CD8-positive, alpha-beta memory T cell (primary cell): ENCODE measurements at regions not wholly inside any gene's neighbourhood (a gene's known extent, or its start where the extent isn't known, plus 50 kb on each side); places are given as distances from the start of the nearest gene placed in this dataset.

Source experiments
- CTCF ChIA-PET: fragments of 350-600 bp; sonication (Branson Sonifier 250); formaldehyde crosslinking; loops from one replicate; lab custom pipeline; 2021; ENCODE audit warnings: antibody characterized with exemption; lab: Charles Lee
- POLR2A ChIA-PET: fragments of 350-600 bp; sonication (Branson Sonifier 250); formaldehyde crosslinking; loops from one replicate; lab custom pipeline; 2021; ENCODE audit warnings: antibody characterized with exemption; lab: Charles Lee
- DNase-seq, 5 donors: peaks; one replicate each; pipeline versions ENCODE4 v3.0.0 to v3.0.0-alpha.2; 2020 to 2022; ENCODE audit warnings: mixed read lengths in 1 of 5
- H3K27ac ChIP-seq: one replicate; pipeline ENCODE4 v1.7.0; 2013; ENCODE audit warnings: low read depth, mild to moderate bottlenecking, low read length, moderate library complexity
- H3K27me3 ChIP-seq: 2 replicates; pipeline ENCODE4 v1.7.0; 2013; ENCODE audit warnings: low read length, mild to moderate bottlenecking; ENCODE audit not compliant: insufficient read depth, poor library complexity, severe bottlenecking
- H3K36me3 ChIP-seq: 2 replicates; pipeline ENCODE4 v1.7.0; 2013; ENCODE audit warnings: mild to moderate bottlenecking, low read length, moderate library complexity; ENCODE audit not compliant: insufficient read depth
- H3K4me1 ChIP-seq: 2 replicates; pipeline ENCODE4 v1.7.0; 2013; ENCODE audit warnings: mild to moderate bottlenecking, low read length, moderate library complexity; ENCODE audit not compliant: insufficient read depth
- H3K4me3 ChIP-seq: 2 replicates; pipeline ENCODE4 v1.7.0; 2013; ENCODE audit warnings: mild to moderate bottlenecking, low read length
- H3K9me3 ChIP-seq: 2 replicates; pipeline ENCODE4 v1.7.0; 2013; ENCODE audit warnings: mild to moderate bottlenecking, low read length
- H3K27ac Mint-ChIP-seq, 8 donors: one replicate each; pipeline ENCODE4 v1.8.0; 2020 to 2021; ENCODE audit warnings: mixed read lengths in 8 of 8, mild to moderate bottlenecking in 6 of 8, inconsistent platforms in 3 of 8, moderate library complexity in 3 of 8
- H3K27me3 Mint-ChIP-seq, 2 donors: one replicate each; pipeline ENCODE4 v1.8.0; 2020 to 2021; ENCODE audit warnings: mixed read lengths in 2 of 2, mild to moderate bottlenecking in 1 of 2, moderate library complexity in 1 of 2
- H3K36me3 Mint-ChIP-seq, 3 donors: one replicate each; pipeline ENCODE4 v1.8.0; 2020 to 2021; ENCODE audit warnings: mixed read lengths in 3 of 3, inconsistent platforms in 1 of 3, mild to moderate bottlenecking in 1 of 3
- H3K4me1 Mint-ChIP-seq, 3 donors: one replicate each; pipeline ENCODE4 v1.8.0; 2020 to 2021; ENCODE audit warnings: mixed read lengths in 3 of 3, inconsistent platforms in 1 of 3, mild to moderate bottlenecking in 1 of 3
- H3K4me3 Mint-ChIP-seq, 7 donors: one replicate each; pipeline ENCODE4 v1.8.0; 2020 to 2021; ENCODE audit warnings: mixed read lengths in 7 of 7, mild to moderate bottlenecking in 6 of 7, moderate library complexity in 4 of 7, inconsistent platforms in 2 of 7
- H3K9me3 Mint-ChIP-seq, 5 donors: one replicate each; pipeline ENCODE4 v1.8.0; 2020 to 2022; ENCODE audit warnings: mixed read lengths in 5 of 5, mild to moderate bottlenecking in 3 of 5, moderate library complexity in 2 of 5, inconsistent platforms in 1 of 5

GRCh38 chr16:77603656-77604055 is 118.7 kb upstream of the NUDT7 start:
- ChIA-PET CTCF (no interaction called here), POLR2A (no interaction called here)
- no peaks in the 10 kb centered on the region for H3K9me3 ChIP-seq
- H3K27ac ChIP-seq: no peak overlapping the region
- Mint-ChIP-seq H3K4me3 (no peak overlapping the region), H3K27me3 (peaks cover 3 to 5% of the 10 kb centered on the region in 2 donors), H3K27ac (no peak overlapping the region), H3K9me3 (no peaks in the 10 kb centered on the region), H3K36me3 (no peaks in the 10 kb centered on the region), H3K4me1 (no peaks in the 10 kb centered on the region)
- H3K36me3 ChIP-seq: no peaks in the 10 kb centered on the region
- no peaks in the 10 kb centered on the region for H3K27me3 ChIP-seq
- no peaks in the 10 kb centered on the region for H3K4me1 ChIP-seq
- DNase-seq: no peak
- H3K4me3 ChIP-seq: no peak overlapping the region

DNA sequence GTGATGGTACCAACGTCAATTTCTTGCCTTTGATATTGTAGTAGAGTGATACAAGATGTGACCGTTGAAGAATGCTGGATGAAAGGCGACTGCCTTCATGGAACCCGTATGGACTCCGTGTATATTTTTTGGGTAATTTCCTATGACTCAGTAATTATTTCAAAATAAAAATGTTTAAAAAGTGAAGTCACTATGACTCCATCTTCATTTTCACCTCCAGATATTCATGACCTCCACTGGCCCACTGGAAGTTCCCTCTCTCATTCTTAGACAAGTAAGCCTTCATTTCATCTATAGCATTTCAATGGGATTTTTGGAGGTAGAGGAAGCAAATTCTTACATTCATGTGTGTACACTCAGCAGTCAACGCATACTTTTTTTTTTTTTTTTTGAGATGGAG is 111.8 kb upstream of the NUDT7 start:
- no peak overlapping the region for H3K27ac ChIP-seq
- Mint-ChIP-seq H3K27me3 (peaks cover 2 to 12% of the 10 kb centered on the region in 2 donors), H3K4me3 (no peak overlapping the region), H3K4me1 (no peaks in the 10 kb centered on the region), H3K9me3 (no peaks in the 10 kb centered on the region), H3K36me3 (no peaks in the 10 kb centered on the region), H3K27ac (no peak overlapping the region)
- ChIA-PET CTCF (no interaction called here), POLR2A (no interaction called here)
- no peak overlapping the region for H3K4me3 ChIP-seq
- H3K27me3 ChIP-seq: no peaks in the 10 kb centered on the region
- H3K36me3 ChIP-seq: no peaks in the 10 kb centered on the region
- H3K9me3 ChIP-seq: no peaks in the 10 kb centered on the region
- no peaks in the 10 kb centered on the region for H3K4me1 ChIP-seq
- no peak for DNase-seq

- no peaks in the 10 kb centered on the region for H3K4me1 ChIP-seq
- H3K27ac ChIP-seq: no peak overlapping the region
- Mint-ChIP-seq H3K27ac (no peak overlapping the region), H3K4me1 (no peaks in the 10 kb centered on the region), H3K4me3 (no peak overlapping the region), H3K36me3 (no peaks in the 10 kb centered on the region), H3K9me3 (no peaks in the 10 kb centered on the region), H3K27me3 (peaks cover 2 to 12% of the 10 kb centered on the region in 2 donors)
- no peaks in the 10 kb centered on the region for H3K36me3 ChIP-seq
- DNase-seq: no peak
- no peaks in the 10 kb centered on the region for H3K27me3 ChIP-seq
- no peaks in the 10 kb centered on the region for H3K9me3 ChIP-seq
- CTCF ChIA-PET: no interaction called here
- POLR2A ChIA-PET: no interaction called here
- H3K4me3 ChIP-seq: no peak overlapping the region
Observed at GRCh38 chr16:77611386-77611785, 110.9 kb upstream of the NUDT7 start.

DNA sequence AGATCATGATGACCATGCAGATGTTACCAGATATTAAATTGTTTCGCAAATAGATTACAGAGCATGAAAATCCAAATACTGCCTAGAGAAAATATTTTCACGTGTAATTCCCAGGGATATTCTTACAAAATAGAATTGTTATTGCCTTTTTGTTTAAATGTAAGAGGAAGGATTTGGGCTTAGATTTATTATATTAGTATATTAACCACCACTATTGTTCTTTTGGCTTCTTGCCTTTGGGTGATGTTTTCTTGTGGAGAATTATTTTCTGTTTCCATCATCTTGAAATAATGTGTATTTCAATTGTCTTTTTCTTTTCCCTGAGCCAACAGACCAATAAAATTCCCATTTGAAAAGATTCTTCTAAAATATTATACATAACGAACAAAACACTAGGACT is 109.7 kb upstream of the NUDT7 start:
- no peaks in the 10 kb centered on the region for H3K9me3 ChIP-seq
- H3K4me3 Mint-ChIP-seq: no peak overlapping the region
- H3K27ac Mint-ChIP-seq: no peak overlapping the region
- H3K27me3 Mint-ChIP-seq: peaks cover 2 to 21% of the 10 kb centered on the region in 2 donors
- H3K27me3 ChIP-seq: no peaks in the 10 kb centered on the region
- no peak for DNase-seq
- ChIA-PET POLR2A (no interaction called here), CTCF (no interaction called here)
- no peak overlapping the region for H3K27ac ChIP-seq
- no peaks in the 10 kb centered on the region for H3K9me3 Mint-ChIP-seq
- no peaks in the 10 kb centered on the region for H3K36me3 Mint-ChIP-seq
- H3K36me3 ChIP-seq: no peaks in the 10 kb centered on the region
- H3K4me1 ChIP-seq: no peaks in the 10 kb centered on the region
- H3K4me3 ChIP-seq: no peak overlapping the region
- H3K4me1 Mint-ChIP-seq: no peaks in the 10 kb centered on the region

DNA sequence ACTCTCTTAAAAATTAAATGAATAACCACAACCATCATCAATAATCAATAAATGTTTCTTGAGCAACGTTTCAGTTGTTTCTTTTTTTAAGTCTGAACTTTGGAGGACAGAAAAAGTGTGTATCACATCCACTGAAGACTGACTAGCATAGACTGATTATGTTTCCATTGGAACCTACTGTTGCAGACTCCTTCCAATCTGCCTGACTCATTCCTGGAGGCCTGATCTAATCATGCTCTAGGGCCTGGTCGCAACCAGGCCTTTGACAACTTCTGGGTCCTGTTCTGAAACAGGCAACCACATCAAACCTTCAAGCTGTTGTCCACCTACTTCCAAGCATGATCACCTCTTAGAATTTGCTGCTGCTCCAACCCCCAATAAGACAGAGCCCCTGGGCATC is 109.2 kb upstream of the NUDT7 start:
- Mint-ChIP-seq H3K27me3 (peaks cover 2 to 25% of the 10 kb centered on the region in 2 donors), H3K9me3 (no peaks in the 10 kb centered on the region), H3K36me3 (no peaks in the 10 kb centered on the region), H3K27ac (no peak overlapping the region), H3K4me3 (no peak overlapping the region), H3K4me1 (no peaks in the 10 kb centered on the region)
- H3K9me3 ChIP-seq: no peaks in the 10 kb centered on the region
- POLR2A ChIA-PET: no interaction called here
- CTCF ChIA-PET: no interaction called here
- H3K36me3 ChIP-seq: no peaks in the 10 kb centered on the region
- H3K27ac ChIP-seq: no peak overlapping the region
- H3K27me3 ChIP-seq: no peaks in the 10 kb centered on the region
- DNase-seq: no peak
- H3K4me3 ChIP-seq: no peak overlapping the region
- no peaks in the 10 kb centered on the region for H3K4me1 ChIP-seq

GRCh38 chr16:77617553-77617952 is 104.8 kb upstream of the NUDT7 start:
- ChIA-PET POLR2A (no interaction called here), CTCF (interaction anchor here (1.5 kb wide), 1 partner anchor 32 kb away, joined by 3 read pairs; no protein-coding TSS in a partner anchor)
- Histone ChIP-seq H3K4me3 (no peak overlapping the region), H3K4me1 (no peaks in the 10 kb centered on the region), H3K9me3 (no peaks in the 10 kb centered on the region), H3K36me3 (no peaks in the 10 kb centered on the region), H3K27ac (no peak overlapping the region), H3K27me3 (no peaks in the 10 kb centered on the region)
- no peak for DNase-seq
- no peaks in the 10 kb centered on the region for H3K36me3 Mint-ChIP-seq
- no peaks in the 10 kb centered on the region for H3K9me3 Mint-ChIP-seq
- peaks cover 2 to 19% of the 10 kb centered on the region in 2 donors for H3K27me3 Mint-ChIP-seq
- H3K4me1 Mint-ChIP-seq: no peaks in the 10 kb centered on the region
- H3K27ac Mint-ChIP-seq: no peak overlapping the region
- no peak overlapping the region for H3K4me3 Mint-ChIP-seq

DNA sequence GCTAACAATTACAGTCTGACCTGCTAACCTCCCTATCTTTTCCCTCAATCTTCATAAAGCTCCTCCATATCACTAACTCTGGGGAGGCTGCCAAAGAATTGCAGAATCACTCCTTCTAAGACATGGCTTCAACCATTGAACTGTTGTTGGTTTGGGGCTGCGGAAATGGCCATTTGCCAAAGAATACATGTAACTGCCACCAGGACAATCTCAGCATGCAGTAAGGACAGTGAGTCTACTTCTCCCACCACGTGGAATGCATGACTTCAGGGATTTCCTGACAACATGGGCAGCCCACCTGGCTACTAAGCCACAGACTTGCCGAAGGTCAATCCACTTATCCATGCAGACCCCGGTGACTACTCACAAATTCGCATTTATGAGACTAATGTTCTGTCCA is 104.3 kb upstream of the NUDT7 start:
- Mint-ChIP-seq H3K36me3 (no peaks in the 10 kb centered on the region), H3K4me3 (no peak overlapping the region), H3K27ac (no peak overlapping the region), H3K9me3 (no peaks in the 10 kb centered on the region), H3K4me1 (no peaks in the 10 kb centered on the region), H3K27me3 (peaks cover 2 to 19% of the 10 kb centered on the region in 2 donors)
- Histone ChIP-seq H3K27ac (no peak overlapping the region), H3K4me1 (no peaks in the 10 kb centered on the region), H3K27me3 (no peaks in the 10 kb centered on the region), H3K9me3 (no peaks in the 10 kb centered on the region), H3K36me3 (no peaks in the 10 kb centered on the region), H3K4me3 (no peak overlapping the region)
- ChIA-PET CTCF (interaction anchor here (1.5 kb wide), 1 partner anchor 33 kb away, joined by 3 read pairs; no protein-coding TSS in a partner anchor), POLR2A (no interaction called here)
- no peak for DNase-seq

DNA sequence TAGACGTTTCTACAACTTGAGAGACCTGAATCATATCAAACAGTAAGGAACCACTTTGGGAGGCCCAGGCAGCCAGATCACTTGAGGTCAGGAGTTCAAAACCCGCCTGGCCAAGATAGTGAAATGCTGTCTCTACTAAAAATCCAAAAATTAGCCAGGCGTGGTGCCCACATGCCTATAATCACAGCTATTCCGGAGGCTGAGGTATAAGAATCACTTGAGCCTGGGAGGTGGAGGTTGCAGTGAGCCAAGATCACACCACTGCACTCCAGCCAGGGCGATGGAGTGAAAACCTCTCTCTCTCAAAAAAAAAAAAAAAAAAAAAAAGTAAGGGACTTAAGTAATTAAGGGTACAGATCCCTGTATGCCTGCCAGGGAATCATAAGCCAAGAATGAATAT is 103.4 kb upstream of the NUDT7 start:
- H3K27me3 Mint-ChIP-seq: peaks cover 0 to 19% of the 10 kb centered on the region in 2 donors
- Histone ChIP-seq H3K27ac (no peak overlapping the region), H3K36me3 (no peaks in the 10 kb centered on the region), H3K4me1 (no peaks in the 10 kb centered on the region), H3K27me3 (no peaks in the 10 kb centered on the region), H3K9me3 (no peaks in the 10 kb centered on the region), H3K4me3 (no peak overlapping the region)
- POLR2A ChIA-PET: no interaction called here
- no peak overlapping the region for H3K4me3 Mint-ChIP-seq
- H3K4me1 Mint-ChIP-seq: no peaks in the 10 kb centered on the region
- H3K9me3 Mint-ChIP-seq: no peaks in the 10 kb centered on the region
- CTCF ChIA-PET: no interaction called here
- no peak for DNase-seq
- no peaks in the 10 kb centered on the region for H3K36me3 Mint-ChIP-seq
- H3K27ac Mint-ChIP-seq: no peak overlapping the region

GRCh38 chr16:77624085-77624484 is 98.2 kb upstream of the NUDT7 start:
- no peak overlapping the region for H3K27ac Mint-ChIP-seq
- no peaks in the 10 kb centered on the region for H3K9me3 Mint-ChIP-seq
- no peak overlapping the region for H3K27ac ChIP-seq
- H3K4me3 Mint-ChIP-seq: no peak overlapping the region
- no peak for DNase-seq
- no peaks in the 10 kb centered on the region for H3K36me3 Mint-ChIP-seq
- no peaks in the 10 kb centered on the region for H3K36me3 ChIP-seq
- H3K4me3 ChIP-seq: no peak overlapping the region
- ChIA-PET POLR2A (no interaction called here), CTCF (no interaction called here)
- H3K4me1 Mint-ChIP-seq: no peaks in the 10 kb centered on the region
- peaks cover 1 to 3% of the 10 kb centered on the region in 2 donors for H3K27me3 Mint-ChIP-seq
- no peaks in the 10 kb centered on the region for H3K27me3 ChIP-seq
- no peaks in the 10 kb centered on the region for H3K4me1 ChIP-seq
- no peaks in the 10 kb centered on the region for H3K9me3 ChIP-seq
